Astrocyte (in vitro differentiated cells and primary cell): ENCODE measurements at regions not wholly inside any gene's neighbourhood (a gene's known extent, or its start where the extent isn't known, plus 50 kb on each side); places are given as distances from the start of the nearest gene placed in this dataset.

Source experiments
- DNase-seq: peaks from one replicate; pipeline ENCODE4 v3.0.0-alpha.2; 2010; ENCODE audit warnings: low read depth
- FAIRE-seq: peaks from 2 replicates; lab custom pipeline; 2011; peaks lifted over from hg19 to GRCh38; lab: Jason Lieb, UNC
- H2AFZ ChIP-seq: 2 replicates; pipeline ENCODE4 v1.6.0; 2012; ENCODE audit warnings: low read depth, low read length, inconsistent platforms
- H3K27ac ChIP-seq: 2 replicates; pipeline ENCODE4 v1.5.1; 2011; ENCODE audit warnings: low read depth, low read length, inconsistent platforms
- H3K27me3 ChIP-seq: 2 replicates; pipeline ENCODE4 v1.6.0; 2011; ENCODE audit warnings: low read length, inconsistent platforms; ENCODE audit not compliant: insufficient read depth
- H3K36me3 ChIP-seq: 2 replicates; pipeline ENCODE4 v1.5.1; 2011; ENCODE audit warnings: low read length, inconsistent platforms; ENCODE audit not compliant: insufficient read depth
- H3K4me1 ChIP-seq: 2 replicates; pipeline ENCODE4 v1.5.1; 2011; ENCODE audit warnings: low read length, inconsistent platforms; ENCODE audit not compliant: insufficient read depth
- H3K4me2 ChIP-seq: 2 replicates; pipeline ENCODE4 v1.6.0; 2012; ENCODE audit warnings: low read length, inconsistent platforms
- H3K4me3 ChIP-seq: 2 replicates; pipeline ENCODE4 v1.5.1; 2011; ENCODE audit warnings: low read depth, mild to moderate bottlenecking, low read length, inconsistent platforms; ENCODE audit not compliant: insufficient read depth
- H3K79me2 ChIP-seq: 2 replicates; pipeline ENCODE4 v1.6.0; 2012; ENCODE audit warnings: mild to moderate bottlenecking, low read length, inconsistent platforms; ENCODE audit not compliant: insufficient read depth
- H3K9ac ChIP-seq: 2 replicates; pipeline ENCODE4 v1.6.0; 2012; ENCODE audit warnings: mild to moderate bottlenecking, low read length, inconsistent platforms
- H3K9me3 ChIP-seq: 2 replicates; pipeline ENCODE4 v1.5.1; 2012; ENCODE audit warnings: low read depth, mild to moderate bottlenecking, low read length, inconsistent platforms; ENCODE audit not compliant: insufficient read depth
- H4K20me1 ChIP-seq: 2 replicates; pipeline ENCODE4 v1.6.0; 2012; ENCODE audit warnings: low read length, inconsistent platforms; ENCODE audit not compliant: insufficient read depth
- H3K27ac Mint-ChIP-seq: one replicate; pipeline ENCODE4 v1.8.0; 2021; ENCODE audit warnings: mild to moderate bottlenecking, mixed read lengths; ENCODE audit not compliant: unreplicated experiment
- H3K27me3 Mint-ChIP-seq: one replicate; pipeline ENCODE4 v1.8.0; 2021; ENCODE audit warnings: low read depth, mixed read lengths; ENCODE audit not compliant: unreplicated experiment
- H3K36me3 Mint-ChIP-seq: one replicate; pipeline ENCODE4 v1.8.0; 2021; ENCODE audit warnings: low read depth, mixed read lengths; ENCODE audit not compliant: unreplicated experiment
- H3K4me1 Mint-ChIP-seq: one replicate; pipeline ENCODE4 v1.8.0; 2021; ENCODE audit warnings: low read depth, mixed read lengths; ENCODE audit not compliant: unreplicated experiment
- H3K4me3 Mint-ChIP-seq: one replicate; pipeline ENCODE4 v1.8.0; 2021; ENCODE audit warnings: mild to moderate bottlenecking, moderate library complexity, mixed read lengths; ENCODE audit not compliant: unreplicated experiment
- H3K9me3 Mint-ChIP-seq: one replicate; pipeline ENCODE4 v1.8.0; 2021; ENCODE audit warnings: mild to moderate bottlenecking, mixed read lengths; ENCODE audit not compliant: unreplicated experiment
- EZH2 ChIP-seq: IDR thresholded peaks from 2 replicates; pipeline ENCODE4 v1.6.1; 2012; ENCODE audit warnings: mild to moderate bottlenecking, low read length, inconsistent platforms; ENCODE audit not compliant: insufficient read depth
- TF ChIP-seq, protein P1 (sequence below): IDR thresholded peaks from 2 replicates; pipeline ENCODE4 v1.5.1; 2011; ENCODE audit warnings: low read depth, mild to moderate bottlenecking, inconsistent platforms, low read length, moderate library complexity; ENCODE audit not compliant: insufficient read depth

DNA sequence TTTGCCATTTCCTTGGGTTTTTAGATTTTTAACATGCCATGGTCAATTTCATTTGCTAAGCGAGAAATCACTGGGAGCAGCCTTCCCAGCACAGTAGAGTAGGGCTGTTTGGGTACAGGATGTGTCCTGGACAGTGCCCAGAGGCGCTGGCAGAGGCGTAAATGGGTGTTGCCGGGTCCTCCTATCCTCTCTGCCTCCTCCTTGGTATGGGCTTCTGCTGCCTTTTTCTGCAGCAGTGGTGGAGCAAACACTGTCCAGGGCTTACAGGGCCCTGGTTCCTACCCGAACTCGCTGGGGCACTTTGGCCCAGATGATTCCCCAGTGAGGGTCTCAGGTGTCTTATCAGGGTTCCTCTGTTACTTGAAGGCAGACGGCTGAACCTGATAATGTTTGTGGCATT is 298.3 kb downstream of the RPS24 start:
- Mint-ChIP-seq H3K36me3 (peaks cover 3% of the 10 kb centered on the region), H3K27me3 (peaks cover 33% of the 10 kb centered on the region), H3K9me3 (peaks cover 16% of the 10 kb centered on the region), H3K27ac (no peak overlapping the region), H3K4me3 (no peak overlapping the region), H3K4me1 (peaks cover 21% of the 10 kb centered on the region)
- Histone ChIP-seq H3K4me1 (peaks cover 28% of the 10 kb centered on the region), H3K4me3 (no peak overlapping the region), H3K9me3 (no peaks in the 10 kb centered on the region), H3K4me2 (peak overlapping the region; percentile 35), H2AFZ (no peak overlapping the region), H3K36me3 (no peaks in the 10 kb centered on the region), H3K27me3 (no peaks in the 10 kb centered on the region), H3K79me2 (no peaks in the 10 kb centered on the region), H3K27ac (no peak overlapping the region), H3K9ac (no peak overlapping the region), H4K20me1 (no peaks in the 10 kb centered on the region)
- FAIRE-seq (no peak), DNase-seq (no peak)
- TF ChIP-seq, protein P1, sequence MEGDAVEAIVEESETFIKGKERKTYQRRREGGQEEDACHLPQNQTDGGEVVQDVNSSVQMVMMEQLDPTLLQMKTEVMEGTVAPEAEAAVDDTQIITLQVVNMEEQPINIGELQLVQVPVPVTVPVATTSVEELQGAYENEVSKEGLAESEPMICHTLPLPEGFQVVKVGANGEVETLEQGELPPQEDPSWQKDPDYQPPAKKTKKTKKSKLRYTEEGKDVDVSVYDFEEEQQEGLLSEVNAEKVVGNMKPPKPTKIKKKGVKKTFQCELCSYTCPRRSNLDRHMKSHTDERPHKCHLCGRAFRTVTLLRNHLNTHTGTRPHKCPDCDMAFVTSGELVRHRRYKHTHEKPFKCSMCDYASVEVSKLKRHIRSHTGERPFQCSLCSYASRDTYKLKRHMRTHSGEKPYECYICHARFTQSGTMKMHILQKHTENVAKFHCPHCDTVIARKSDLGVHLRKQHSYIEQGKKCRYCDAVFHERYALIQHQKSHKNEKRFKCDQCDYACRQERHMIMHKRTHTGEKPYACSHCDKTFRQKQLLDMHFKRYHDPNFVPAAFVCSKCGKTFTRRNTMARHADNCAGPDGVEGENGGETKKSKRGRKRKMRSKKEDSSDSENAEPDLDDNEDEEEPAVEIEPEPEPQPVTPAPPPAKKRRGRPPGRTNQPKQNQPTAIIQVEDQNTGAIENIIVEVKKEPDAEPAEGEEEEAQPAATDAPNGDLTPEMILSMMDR, result no peak
- TF ChIP-seq EZH2, result no peak

DNA sequence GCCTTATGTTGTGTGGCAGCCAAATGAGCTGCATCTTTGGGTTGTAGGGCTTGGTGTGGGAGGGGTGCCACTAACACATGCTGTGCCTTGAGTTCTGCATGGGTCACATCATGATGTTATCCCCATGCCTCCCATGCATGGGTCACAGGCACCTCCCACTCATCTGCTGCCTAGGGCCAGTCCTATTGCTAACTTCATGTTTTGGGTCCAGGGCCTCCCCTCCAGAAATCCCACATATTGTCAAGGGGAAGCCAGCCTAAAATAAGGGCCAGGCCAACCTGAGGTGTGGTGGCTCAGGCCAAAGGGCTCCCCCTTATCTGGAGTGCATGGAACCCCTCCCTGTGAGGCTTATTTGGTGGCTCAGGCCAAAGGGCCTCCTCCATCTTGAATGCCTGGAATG is 299.0 kb downstream of the RPS24 start:
- Mint-ChIP-seq H3K4me1 (peaks cover 23% of the 10 kb centered on the region), H3K36me3 (peaks cover 3% of the 10 kb centered on the region), H3K27ac (no peak overlapping the region), H3K4me3 (no peak overlapping the region), H3K9me3 (peaks cover 11% of the 10 kb centered on the region), H3K27me3 (peaks cover 33% of the 10 kb centered on the region)
- Histone ChIP-seq H3K79me2 (no peaks in the 10 kb centered on the region), H3K27ac (no peak overlapping the region), H3K9ac (no peak overlapping the region), H2AFZ (no peak overlapping the region), H3K4me3 (no peak overlapping the region), H3K27me3 (no peaks in the 10 kb centered on the region), H4K20me1 (no peaks in the 10 kb centered on the region), H3K4me1 (peaks cover 28% of the 10 kb centered on the region), H3K4me2 (no peak overlapping the region), H3K9me3 (no peaks in the 10 kb centered on the region), H3K36me3 (no peaks in the 10 kb centered on the region)
- DNase-seq (no peak), FAIRE-seq (no peak)
- TF ChIP-seq EZH2, result no peak
- TF ChIP-seq, protein P1, result no peak

DNA sequence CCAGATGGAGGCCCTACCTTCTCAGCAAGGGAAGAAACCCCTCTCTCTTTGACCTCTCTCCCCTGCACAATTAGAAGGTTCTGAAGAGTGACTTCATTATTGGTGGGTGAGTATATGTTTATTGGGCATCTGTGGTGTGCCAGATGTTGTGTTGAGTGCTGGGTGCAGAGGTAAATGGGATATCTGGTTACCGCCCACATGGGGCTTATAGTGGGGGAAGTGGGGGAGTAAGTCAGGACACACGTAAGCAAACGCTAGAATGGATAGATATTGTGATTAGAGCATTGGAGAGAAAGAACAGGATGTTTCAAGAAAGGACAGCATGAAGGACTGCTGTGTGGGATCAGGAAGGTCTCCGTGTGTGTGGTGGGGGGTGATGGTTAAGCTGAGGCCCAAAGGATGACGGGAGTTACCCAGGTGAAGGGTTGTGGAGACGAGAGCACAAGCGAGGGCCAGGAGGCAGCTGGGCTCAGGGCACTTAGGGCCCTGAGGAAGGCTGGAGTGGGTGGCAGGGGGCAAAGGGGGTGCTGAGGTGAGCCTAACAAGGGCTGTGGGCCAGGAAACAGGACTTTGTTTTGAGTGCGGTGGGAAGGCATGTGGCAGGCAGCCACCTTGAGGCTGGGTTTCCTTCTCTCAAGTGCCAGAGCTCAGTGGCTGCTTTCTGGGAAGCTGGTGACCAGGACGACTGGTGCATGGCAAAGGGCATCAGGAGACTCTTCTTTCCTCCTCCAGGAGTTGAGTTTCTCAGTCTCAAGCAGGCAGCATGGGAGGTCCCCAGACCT is 299.9 kb downstream of the RPS24 start:
- TF ChIP-seq, protein P1, result no peak
- TF ChIP-seq EZH2, result no peak
- Histone ChIP-seq H3K4me2 (no peak overlapping the region), H3K36me3 (no peaks in the 10 kb centered on the region), H3K4me3 (no peak overlapping the region), H3K27me3 (no peaks in the 10 kb centered on the region), H3K27ac (no peak overlapping the region), H2AFZ (no peak overlapping the region), H4K20me1 (no peaks in the 10 kb centered on the region), H3K79me2 (no peaks in the 10 kb centered on the region), H3K9ac (no peak overlapping the region), H3K4me1 (peaks cover 28% of the 10 kb centered on the region), H3K9me3 (no peaks in the 10 kb centered on the region)
- no peak overlapping the region for H3K27ac Mint-ChIP-seq
- H3K4me3 Mint-ChIP-seq, result no peak overlapping the region
- H3K9me3 Mint-ChIP-seq, result peaks cover 10% of the 10 kb centered on the region
- DNase-seq, result no peak
- peaks cover 37% of the 10 kb centered on the region for H3K27me3 Mint-ChIP-seq
- peaks cover 23% of the 10 kb centered on the region for H3K4me1 Mint-ChIP-seq
- H3K36me3 Mint-ChIP-seq, result peaks cover 2% of the 10 kb centered on the region
- no peak for FAIRE-seq
